ENCODE measurements at regions not wholly inside any gene's neighbourhood (a gene's known extent, or its start where the extent isn't known, plus 50 kb on each side); places are given as distances from the start of the nearest gene placed in this dataset.

DNA sequence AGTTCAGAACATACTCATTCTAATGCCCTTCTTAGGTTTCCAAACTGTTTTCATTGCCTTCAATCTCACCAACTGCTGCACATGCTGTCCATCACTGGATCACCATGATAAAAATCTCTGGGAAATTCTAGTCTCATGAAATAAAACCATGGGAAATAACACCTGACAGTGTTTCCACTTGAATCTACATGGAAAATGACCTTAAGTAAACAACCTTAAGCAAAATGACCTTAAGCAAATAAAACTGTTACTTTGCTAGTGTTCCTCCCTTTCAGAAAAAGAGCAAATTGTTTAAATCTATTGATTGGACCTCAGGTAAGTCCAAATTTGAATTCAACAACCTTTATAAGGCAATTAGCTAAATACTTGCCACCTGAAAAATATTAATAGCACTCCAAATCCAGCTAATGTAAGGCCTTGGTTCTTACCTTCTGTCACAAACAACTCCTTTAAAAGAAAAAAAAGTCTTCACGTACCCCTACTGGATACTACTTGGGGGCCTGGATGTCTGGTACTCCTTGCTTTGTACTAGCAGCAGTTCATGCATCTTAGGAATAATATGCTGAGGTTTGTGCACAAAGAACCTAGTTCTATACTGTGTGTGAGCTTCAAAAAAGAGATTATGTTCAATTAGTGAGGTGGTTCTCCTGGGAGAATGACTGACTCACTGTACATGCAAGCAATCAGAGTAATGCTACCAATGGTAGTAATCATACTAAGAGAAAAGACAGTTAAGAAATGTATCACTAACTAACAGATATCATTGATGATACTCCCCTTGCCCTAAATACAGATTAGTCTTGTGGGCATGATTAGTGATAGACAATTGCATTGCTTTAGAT is 630.4 kb downstream of the PSAT1 start:
- TF ChIP-seq ZFX (IDR thresholded peaks at IDR 0.05) = no peak
- TF ChIP-seq, protein P1, sequence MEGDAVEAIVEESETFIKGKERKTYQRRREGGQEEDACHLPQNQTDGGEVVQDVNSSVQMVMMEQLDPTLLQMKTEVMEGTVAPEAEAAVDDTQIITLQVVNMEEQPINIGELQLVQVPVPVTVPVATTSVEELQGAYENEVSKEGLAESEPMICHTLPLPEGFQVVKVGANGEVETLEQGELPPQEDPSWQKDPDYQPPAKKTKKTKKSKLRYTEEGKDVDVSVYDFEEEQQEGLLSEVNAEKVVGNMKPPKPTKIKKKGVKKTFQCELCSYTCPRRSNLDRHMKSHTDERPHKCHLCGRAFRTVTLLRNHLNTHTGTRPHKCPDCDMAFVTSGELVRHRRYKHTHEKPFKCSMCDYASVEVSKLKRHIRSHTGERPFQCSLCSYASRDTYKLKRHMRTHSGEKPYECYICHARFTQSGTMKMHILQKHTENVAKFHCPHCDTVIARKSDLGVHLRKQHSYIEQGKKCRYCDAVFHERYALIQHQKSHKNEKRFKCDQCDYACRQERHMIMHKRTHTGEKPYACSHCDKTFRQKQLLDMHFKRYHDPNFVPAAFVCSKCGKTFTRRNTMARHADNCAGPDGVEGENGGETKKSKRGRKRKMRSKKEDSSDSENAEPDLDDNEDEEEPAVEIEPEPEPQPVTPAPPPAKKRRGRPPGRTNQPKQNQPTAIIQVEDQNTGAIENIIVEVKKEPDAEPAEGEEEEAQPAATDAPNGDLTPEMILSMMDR (conservative IDR thresholded peaks at IDR 0.05) = no peak
- no peak overlapping the region for H3K27ac ChIP-seq

DNA sequence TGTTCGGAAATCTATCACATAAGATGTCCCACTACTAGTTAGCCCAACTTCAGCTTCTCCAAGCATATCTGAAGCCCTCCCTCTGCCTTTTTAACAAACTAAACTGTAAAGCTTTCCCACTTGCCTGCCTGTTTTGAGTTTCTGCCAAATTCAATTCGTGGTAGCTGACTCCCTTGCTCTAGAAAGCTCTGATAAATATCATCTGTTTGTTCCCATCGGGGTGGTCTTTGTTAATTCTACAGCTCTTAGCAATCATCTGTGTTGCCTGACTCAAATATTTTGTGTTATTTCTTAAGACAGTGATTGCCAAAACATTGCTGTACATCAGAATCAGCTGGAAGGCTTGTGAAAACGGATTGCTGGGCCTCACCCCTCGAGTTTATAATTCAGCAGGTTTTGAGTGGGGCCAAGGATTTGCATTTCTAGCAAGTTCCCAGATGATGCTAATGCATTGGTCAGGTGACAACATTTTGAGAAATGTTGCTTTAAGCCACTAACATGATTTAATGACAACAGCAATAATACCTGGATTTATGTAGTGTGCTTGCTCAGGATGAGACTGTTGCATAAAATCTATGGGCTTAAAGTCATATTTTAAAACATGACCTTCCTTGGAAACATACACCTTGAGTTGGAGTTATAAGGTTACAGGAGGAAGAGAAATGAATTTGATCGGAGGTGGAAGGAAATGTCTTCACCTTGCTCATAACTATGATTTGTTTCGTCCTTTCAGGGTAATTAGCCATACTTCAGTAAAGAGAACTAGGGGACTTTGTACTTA is 631.9 kb downstream of the PSAT1 start:
- no peak overlapping the region for H3K27ac ChIP-seq

DNA sequence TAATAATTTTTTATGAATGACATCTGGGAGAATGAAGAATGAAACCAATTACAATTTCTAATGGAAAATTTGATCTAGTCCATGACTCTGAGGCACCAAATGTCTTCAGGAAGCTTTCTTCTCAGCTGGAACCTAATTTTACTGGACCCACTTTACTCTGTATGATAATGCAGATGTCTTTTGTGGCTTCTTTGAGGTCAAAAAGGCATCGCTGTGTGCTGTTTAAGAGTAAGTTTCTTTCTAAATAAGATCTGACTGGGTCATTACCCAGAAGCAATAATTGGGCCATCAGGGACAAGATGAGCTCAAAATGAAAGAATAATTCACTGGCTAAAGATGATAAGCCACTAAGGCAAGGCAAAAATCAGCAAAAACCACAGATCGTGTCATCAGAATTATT is 633.4 kb downstream of the PSAT1 start:
- no peak for TF ChIP-seq ZFX (IDR thresholded peaks at IDR 0.05)
- TF ChIP-seq, protein P1 (conservative IDR thresholded peaks at IDR 0.05) = no peak
- H3K27ac ChIP-seq = no peak overlapping the region

More for the DNA sequence above, 631.9 kb downstream of the PSAT1 start:
- TF ChIP-seq ZFX (IDR thresholded peaks at IDR 0.05) = no peak
- TF ChIP-seq, protein P1 (conservative IDR thresholded peaks at IDR 0.05) = no peak

DNA sequence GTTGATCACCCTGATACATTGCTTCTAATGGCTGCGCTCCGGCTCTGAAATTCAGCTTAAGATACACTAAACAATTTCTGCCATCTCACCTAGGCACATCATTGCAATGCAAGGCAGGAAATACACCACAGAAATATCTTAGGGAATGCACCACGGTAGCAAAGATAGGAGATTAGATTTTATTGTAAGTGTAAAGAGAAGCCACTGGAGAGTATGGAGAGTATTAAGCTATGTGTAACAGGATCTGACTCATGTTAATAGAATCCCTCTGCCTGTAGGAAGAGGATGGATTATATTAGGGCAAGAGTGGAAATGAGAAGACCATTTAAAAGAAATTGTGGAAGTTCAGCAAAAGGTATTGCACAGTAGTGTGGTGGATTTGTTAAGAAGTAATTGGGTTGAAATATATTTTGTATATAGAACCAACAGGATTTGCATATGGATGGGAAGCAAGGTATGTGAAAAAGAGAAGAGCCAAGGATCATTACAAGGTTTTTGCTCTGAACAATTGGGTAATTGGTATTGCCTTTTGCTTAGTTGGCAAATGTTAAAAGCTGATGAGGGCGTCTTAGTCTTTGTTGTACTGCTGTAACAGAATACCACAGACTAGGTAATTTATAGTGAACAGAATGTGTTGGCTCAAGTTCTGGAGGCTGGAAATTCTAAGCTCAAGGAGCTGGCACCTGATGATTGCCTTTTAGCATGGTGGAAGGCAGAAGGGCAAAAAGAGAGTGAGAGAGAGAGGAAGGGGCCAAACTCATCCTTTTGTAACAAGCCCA is 636.1 kb downstream of the PSAT1 start:
- H3K27ac ChIP-seq = no peak overlapping the region
- no peak for TF ChIP-seq ZFX (IDR thresholded peaks at IDR 0.05)
- TF ChIP-seq, protein P1 (conservative IDR thresholded peaks at IDR 0.05) = no peak

DNA sequence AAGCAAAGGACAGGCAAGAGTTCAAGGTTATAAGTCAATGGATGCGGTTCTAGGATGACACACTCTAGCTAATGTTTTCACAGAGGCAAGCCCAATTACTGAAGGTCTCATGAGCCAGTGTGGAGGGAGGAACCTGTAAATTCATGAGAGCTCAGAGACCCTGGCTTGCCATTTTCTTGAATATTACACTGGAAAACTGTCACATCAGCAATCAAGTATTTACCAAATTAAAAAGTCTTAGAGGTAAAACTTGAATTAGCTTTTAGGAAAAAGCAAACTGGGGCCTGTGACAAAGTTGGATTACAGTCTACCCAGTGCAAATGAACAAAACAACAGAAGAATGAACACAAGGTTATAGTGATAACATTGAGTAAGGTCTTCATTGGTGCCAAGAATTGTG is 636.9 kb upstream of the TLE4 start:
- TF ChIP-seq, protein P1 (conservative IDR thresholded peaks at IDR 0.05) = no peak
- TF ChIP-seq ZFX (IDR thresholded peaks at IDR 0.05) = no peak
- H3K27ac ChIP-seq = no peak overlapping the region

DNA sequence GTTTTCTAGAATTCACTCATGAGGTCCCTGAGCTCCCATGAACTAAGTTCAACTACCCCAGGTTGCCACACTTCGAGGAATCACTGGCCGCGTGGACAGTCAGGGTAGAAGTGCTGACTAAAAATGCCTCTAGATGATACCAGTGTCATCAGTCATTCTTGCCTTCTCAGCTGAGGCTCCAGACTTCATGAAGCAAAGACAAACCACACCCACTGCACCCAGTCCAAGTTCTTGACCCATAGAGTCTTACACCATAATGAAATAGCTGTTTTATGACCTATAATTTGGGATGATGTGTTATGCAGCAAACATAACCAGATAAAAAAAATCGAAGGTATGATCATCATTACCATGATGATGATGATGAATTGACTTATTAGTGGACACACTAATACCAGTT is 632.9 kb upstream of the TLE4 start:
- no peak overlapping the region for H3K27ac ChIP-seq
- TF ChIP-seq ZFX (IDR thresholded peaks at IDR 0.05) = no peak
- TF ChIP-seq, protein P1 (conservative IDR thresholded peaks at IDR 0.05) = no peak
